SU-DHL-6 (cell line): ENCODE measurements at regions not wholly inside any gene's neighbourhood (a gene's known extent, or its start where the extent isn't known, plus 50 kb on each side); places are given as distances from the start of the nearest gene placed in this dataset.

Experiments
- H2AFZ ChIP-seq: fragments of 200-600 bp; sonication (generic); 2 replicates; pipeline ENCODE4 v1.6.1; 2014; ENCODE audit warnings: low read depth, mild to moderate bottlenecking, moderate library complexity, mixed read lengths, antibody characterized with exemption, low read length; ENCODE audit not compliant: severe bottlenecking
- H3F3A ChIP-seq: fragments of 200-600 bp; shearing (Covaris generic); 2 replicates; pipeline ENCODE4 v1.6.0; 2016; ENCODE audit warnings: antibody characterized with exemption, mild to moderate bottlenecking; ENCODE audit not compliant: insufficient read depth
- H3K27ac ChIP-seq: fragments of 200-600 bp; sonication (generic); 2 replicates; pipeline ENCODE4 v1.5.1; 2016; ENCODE audit warnings: low read depth, mild to moderate bottlenecking, low read length, moderate library complexity, mixed read lengths
- H3K27me3 ChIP-seq: fragments of 200-600 bp; sonication (generic), shearing (Covaris generic); 2 replicates; pipeline ENCODE4 v1.6.0; 2014; ENCODE audit warnings: mild to moderate bottlenecking, low read length
- H3K36me3 ChIP-seq: fragments of 200-600 bp; sonication (generic); 2 replicates; pipeline ENCODE4 v1.6.1; 2014; ENCODE audit warnings: mild to moderate bottlenecking, low read length, mixed read lengths
- H3K4me2 ChIP-seq: fragments of 300-600, 200-600 bp; shearing (Covaris generic), sonication (generic); 2 replicates; pipeline ENCODE4 v1.6.0; 2014; ENCODE audit warnings: low read length, low read depth, mild to moderate bottlenecking; ENCODE audit not compliant: poor library complexity, severe bottlenecking
- H3K4me3 ChIP-seq: fragments of 200-600 bp; sonication (generic); 2 replicates; pipeline ENCODE4 v1.5.1; 2014; ENCODE audit warnings: antibody characterized with exemption, low read length, mild to moderate bottlenecking, mixed read lengths; ENCODE audit not compliant: insufficient read depth, poor library complexity, severe bottlenecking
- H3K79me2 ChIP-seq: fragments of 200-600 bp; sonication (generic); 2 replicates; pipeline ENCODE4 v1.6.1; 2014; ENCODE audit warnings: mild to moderate bottlenecking, low read length, moderate library complexity; ENCODE audit not compliant: insufficient read depth
- H3K9ac ChIP-seq: fragments of 200-600 bp; sonication (generic); 2 replicates; pipeline ENCODE4 v1.7.0; 2014; ENCODE audit warnings: mild to moderate bottlenecking, low read length
- H3K9me2 ChIP-seq: fragments of 200-600 bp; sonication (generic); replicated peaks from 2 replicates; pipeline ENCODE4 v1.6.1; 2014; ENCODE audit warnings: low read length; ENCODE audit not compliant: insufficient read depth
- H3K9me3 ChIP-seq: fragments of 200-600 bp; sonication (generic); 2 replicates; pipeline ENCODE4 v1.6.1; 2014; ENCODE audit warnings: low read length, mixed read lengths; ENCODE audit not compliant: insufficient read depth
- H4K20me1 ChIP-seq: fragments of 200-600 bp; sonication (generic); 2 replicates; pipeline ENCODE4 v1.6.1; 2014; ENCODE audit warnings: low read depth, mild to moderate bottlenecking, antibody characterized with exemption, low read length, moderate library complexity, mixed read lengths
- CTCF ChIP-seq: fragments of 200-600 bp; sonication (generic); IDR thresholded peaks from one replicate; pipeline ENCODE4 v1.5.1; 2017; ENCODE audit warnings: antibody characterized with exemption, mild to moderate bottlenecking, low read length, moderate library complexity; ENCODE audit not compliant: insufficient read depth, poor library complexity, severe bottlenecking
- EZH2phosphoT487 ChIP-seq: fragments of 200-600 bp; sonication (generic), shearing (Covaris generic); conservative IDR thresholded peaks from 2 replicates; pipeline ENCODE4 v1.6.1; 2018; ENCODE audit warnings: mild to moderate bottlenecking, antibody characterized with exemption, low read length, moderate library complexity, mixed read lengths

DNA sequence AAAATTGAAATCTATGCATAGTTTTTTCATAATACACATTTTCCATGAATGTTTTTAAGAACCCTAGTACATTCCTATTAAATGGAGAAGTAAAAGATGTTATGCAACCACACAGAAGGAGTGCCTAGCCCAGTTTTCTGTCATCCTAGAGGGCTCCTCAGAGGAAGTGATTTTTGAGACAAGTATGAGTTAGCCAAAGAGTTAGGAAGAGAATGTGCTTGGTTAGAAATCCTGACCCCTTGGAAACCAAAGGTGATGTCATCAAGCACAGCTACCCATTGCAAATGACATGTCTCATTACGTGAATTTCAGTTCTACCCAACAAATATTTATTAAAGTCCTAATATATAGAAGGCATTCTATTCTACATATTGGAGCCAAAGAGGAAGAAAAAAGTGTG lies 88.9 kb upstream of the TNFSF4 start:
- no peak overlapping the region for H2AFZ ChIP-seq
- H3K36me3 ChIP-seq = no peaks in the 10 kb centered on the region
- H3K27me3 ChIP-seq = no peaks in the 10 kb centered on the region
- no peaks in the 10 kb centered on the region for H4K20me1 ChIP-seq
- no peak overlapping the region for H3K4me3 ChIP-seq
- no peak overlapping the region for H3K4me2 ChIP-seq
- H3K9me2 ChIP-seq = no peaks in the 10 kb centered on the region
- H3K27ac ChIP-seq = no peak overlapping the region
- no peaks in the 10 kb centered on the region; the same call in 1 of the 2 replicates for H3F3A ChIP-seq
- no peaks in the 10 kb centered on the region for H3K9me3 ChIP-seq
- no peak overlapping the region for H3K9ac ChIP-seq
- TF ChIP-seq EZH2phosphoT487 (no peak), CTCF (no peak)
- H3K79me2 ChIP-seq = no peaks in the 10 kb centered on the region

- no peaks in the 10 kb centered on the region for H3K36me3 ChIP-seq
- H3K4me3 ChIP-seq = no peak overlapping the region
Measured at GRCh38 chr1:173297798-173298391, 90.8 kb upstream of the TNFSF4 start.

DNA sequence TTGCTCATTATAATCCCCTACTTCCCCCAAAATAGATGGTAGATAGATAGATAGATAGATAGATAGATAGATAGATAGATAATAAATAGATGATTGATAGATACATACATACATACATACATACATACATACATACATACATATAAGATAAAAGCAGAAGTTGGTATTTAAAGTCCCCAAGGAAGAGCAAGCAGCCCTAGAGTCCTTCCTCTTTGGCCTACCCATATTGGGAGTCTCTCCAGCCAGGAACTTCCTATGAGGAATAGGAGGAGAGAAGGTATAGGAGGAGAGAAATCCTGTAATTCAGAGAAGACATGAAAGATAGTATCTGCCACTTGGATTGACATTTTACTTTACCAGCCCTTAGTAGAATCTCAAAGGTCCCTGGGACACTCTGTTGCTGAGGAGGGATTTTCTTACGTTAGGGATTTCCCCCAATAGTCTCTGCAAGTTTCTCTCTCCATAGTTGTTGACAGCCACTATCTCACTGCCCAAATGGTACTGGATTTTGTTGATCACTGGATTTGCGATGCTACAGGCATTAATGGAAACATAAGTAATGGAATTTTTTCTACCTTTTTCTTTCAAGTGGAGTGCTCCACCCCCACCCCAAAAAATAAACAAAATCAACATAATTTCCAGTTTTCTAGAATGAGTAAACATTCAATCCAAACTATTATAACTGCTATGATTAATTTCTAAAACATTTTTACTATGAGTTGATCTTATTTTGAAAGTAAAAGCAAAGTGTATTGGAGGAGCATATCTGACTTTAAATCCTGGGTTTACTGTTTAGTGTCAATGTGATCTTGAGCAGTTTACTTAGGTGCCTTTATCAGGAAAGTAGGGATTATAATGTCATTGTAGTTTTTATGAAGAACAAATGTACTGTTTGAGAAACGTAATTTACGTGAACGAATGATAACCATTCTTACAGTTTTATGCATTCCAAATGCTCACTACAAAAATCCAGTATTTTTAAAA lies 93.2 kb upstream of the TNFSF4 start:
- H3K27me3 ChIP-seq = no peaks in the 10 kb centered on the region
- no peak overlapping the region for H3K4me3 ChIP-seq
- no peak overlapping the region for H3K4me2 ChIP-seq
- no peak overlapping the region for H2AFZ ChIP-seq
- no peaks in the 10 kb centered on the region for H3K9me2 ChIP-seq
- no peaks in the 10 kb centered on the region; the same call in 1 of the 2 replicates for H3F3A ChIP-seq
- no peaks in the 10 kb centered on the region for H3K79me2 ChIP-seq
- TF ChIP-seq CTCF = no peak
- TF ChIP-seq EZH2phosphoT487 = no peak
- H3K9ac ChIP-seq = no peak overlapping the region
- no peak overlapping the region for H3K27ac ChIP-seq
- H4K20me1 ChIP-seq = no peaks in the 10 kb centered on the region
- no peaks in the 10 kb centered on the region for H3K36me3 ChIP-seq
- H3K9me3 ChIP-seq = no peaks in the 10 kb centered on the region

More at GRCh38 chr1:173297798-173298391, 90.8 kb upstream of the TNFSF4 start:
- Histone ChIP-seq H3K79me2 (no peaks in the 10 kb centered on the region), H3K4me2 (no peak overlapping the region), H3F3A (no peaks in the 10 kb centered on the region; the same call in 1 of the 2 replicates), H4K20me1 (no peaks in the 10 kb centered on the region), H3K27ac (no peak overlapping the region), H3K9me2 (no peaks in the 10 kb centered on the region), H3K27me3 (no peaks in the 10 kb centered on the region), H2AFZ (no peak overlapping the region), H3K9me3 (no peaks in the 10 kb centered on the region), H3K9ac (no peak overlapping the region)
- TF ChIP-seq CTCF = no peak
- no peak for TF ChIP-seq EZH2phosphoT487
